B cell (primary cell): ENCODE measurements at regions not wholly inside any gene's neighbourhood (a gene's known extent, or its start where the extent isn't known, plus 50 kb on each side); places are given as distances from the start of the nearest gene placed in this dataset.

Experiments used
- EZH2 ChIP-seq: IDR thresholded peaks from 2 replicates; pipeline ENCODE4 v1.6.1; 2012; ENCODE audit warnings: borderline replicate concordance, low read depth, mild to moderate bottlenecking, moderate library complexity, low read length; ENCODE audit not compliant: insufficient read depth, poor library complexity, severe bottlenecking
- TF ChIP-seq, protein P1 (sequence below): fragments of 200-600 bp; IDR thresholded peaks from one replicate; pipeline ENCODE4 v1.8.0; 2022; ENCODE audit warnings: antibody characterized with exemption, mild to moderate bottlenecking

DNA sequence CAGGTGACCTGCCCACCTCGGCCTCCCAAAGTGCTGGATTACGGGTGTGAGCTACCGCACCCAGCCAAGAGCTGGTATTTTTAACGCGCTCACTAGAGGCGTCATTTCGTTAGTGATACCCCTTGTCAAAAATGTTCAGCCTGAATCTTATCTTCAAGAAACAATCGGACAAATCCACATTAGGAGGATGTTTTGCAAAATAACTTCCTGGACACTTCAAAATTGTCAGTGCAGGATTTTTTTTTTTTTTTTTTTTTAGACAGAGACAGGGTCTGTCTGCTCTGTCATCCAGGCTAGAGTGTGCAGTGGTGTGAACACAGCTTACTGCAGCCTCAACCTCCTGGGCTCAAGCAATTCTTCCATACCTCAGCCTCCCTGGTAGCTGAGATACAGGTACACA is 63.0 kb downstream of the RMI2 start:
- TF ChIP-seq, protein P1, sequence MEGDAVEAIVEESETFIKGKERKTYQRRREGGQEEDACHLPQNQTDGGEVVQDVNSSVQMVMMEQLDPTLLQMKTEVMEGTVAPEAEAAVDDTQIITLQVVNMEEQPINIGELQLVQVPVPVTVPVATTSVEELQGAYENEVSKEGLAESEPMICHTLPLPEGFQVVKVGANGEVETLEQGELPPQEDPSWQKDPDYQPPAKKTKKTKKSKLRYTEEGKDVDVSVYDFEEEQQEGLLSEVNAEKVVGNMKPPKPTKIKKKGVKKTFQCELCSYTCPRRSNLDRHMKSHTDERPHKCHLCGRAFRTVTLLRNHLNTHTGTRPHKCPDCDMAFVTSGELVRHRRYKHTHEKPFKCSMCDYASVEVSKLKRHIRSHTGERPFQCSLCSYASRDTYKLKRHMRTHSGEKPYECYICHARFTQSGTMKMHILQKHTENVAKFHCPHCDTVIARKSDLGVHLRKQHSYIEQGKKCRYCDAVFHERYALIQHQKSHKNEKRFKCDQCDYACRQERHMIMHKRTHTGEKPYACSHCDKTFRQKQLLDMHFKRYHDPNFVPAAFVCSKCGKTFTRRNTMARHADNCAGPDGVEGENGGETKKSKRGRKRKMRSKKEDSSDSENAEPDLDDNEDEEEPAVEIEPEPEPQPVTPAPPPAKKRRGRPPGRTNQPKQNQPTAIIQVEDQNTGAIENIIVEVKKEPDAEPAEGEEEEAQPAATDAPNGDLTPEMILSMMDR, result no peak
- no peak for TF ChIP-seq EZH2
